Hepatocyte (in vitro differentiated cells): ENCODE measurements at regions not wholly inside any gene's neighbourhood (a gene's known extent, or its start where the extent isn't known, plus 50 kb on each side); places are given as distances from the start of the nearest gene placed in this dataset.

Source experiments
- DNase-seq: peaks from one replicate; pipeline ENCODE4 v3.0.0-alpha.2; 2016; ENCODE audit warnings: low spot score
- H2AFZ ChIP-seq: fragments of 200-600 bp; sonication (generic); 2 replicates; pipeline ENCODE4 v1.6.0; 2016; ENCODE audit warnings: antibody characterized with exemption, mild to moderate bottlenecking
- H3K27ac ChIP-seq: fragments of 200-600 bp; sonication (generic); 2 replicates; pipeline ENCODE4 v1.5.1; 2016; ENCODE audit warnings: mild to moderate bottlenecking
- H3K27me3 ChIP-seq: fragments of 200-600 bp; sonication (generic); 2 replicates; pipeline ENCODE4 v1.6.1; 2016
- H3K36me3 ChIP-seq: fragments of 200-600 bp; sonication (generic); replicated peaks from 2 replicates; pipeline ENCODE4 v1.5.1; 2016; ENCODE audit warnings: low read depth; ENCODE audit not compliant: insufficient read depth
- H3K4me1 ChIP-seq: fragments of 200-600 bp; sonication (generic); 2 replicates; pipeline ENCODE4 v1.5.1; 2016; ENCODE audit warnings: mild to moderate bottlenecking, moderate library complexity; ENCODE audit not compliant: insufficient read depth
- H3K4me2 ChIP-seq: fragments of 200-600 bp; sonication (generic); 2 replicates; pipeline ENCODE4 v1.6.0; 2016
- H3K4me3 ChIP-seq: fragments of 200-600 bp; sonication (generic); 2 replicates; pipeline ENCODE4 v1.5.1; 2016; ENCODE audit warnings: mild to moderate bottlenecking
- H3K79me2 ChIP-seq: fragments of 200-600 bp; sonication (generic); 2 replicates; pipeline ENCODE4 v1.6.0; 2017; ENCODE audit warnings: mild to moderate bottlenecking
- H3K9me2 ChIP-seq: fragments of 200-600 bp; sonication (generic); replicated peaks from 2 replicates; pipeline ENCODE4 v1.6.0; 2017; ENCODE audit warnings: mild to moderate bottlenecking; ENCODE audit not compliant: insufficient read depth
- H3K9me3 ChIP-seq: fragments of 200-600 bp; sonication (generic); 2 replicates; pipeline ENCODE4 v1.5.1; 2016; ENCODE audit warnings: low read depth, mild to moderate bottlenecking
- H4K20me1 ChIP-seq: fragments of 200-600 bp; sonication (generic); 2 replicates; pipeline ENCODE4 v1.6.0; 2016; ENCODE audit warnings: mild to moderate bottlenecking; ENCODE audit not compliant: insufficient read depth, poor library complexity, severe bottlenecking
- CTCF ChIP-seq: fragments of 200-600 bp; sonication (generic); IDR thresholded peaks from 2 replicates; pipeline ENCODE4 v1.5.1; 2016; ENCODE audit warnings: antibody characterized with exemption, mild to moderate bottlenecking; ENCODE audit not compliant: poor library complexity
- EZH2 ChIP-seq: fragments of 200-600 bp; sonication (generic); IDR thresholded peaks from 2 replicates; pipeline ENCODE4 v1.6.1; 2016; ENCODE audit warnings: antibody characterized with exemption, mild to moderate bottlenecking, borderline replicate concordance
- EZH2phosphoT487 ChIP-seq: fragments of 200-600 bp; sonication (generic); IDR thresholded peaks from one replicate; pipeline ENCODE4 v1.6.1; 2018; ENCODE audit warnings: antibody characterized with exemption, mild to moderate bottlenecking, low read depth, moderate library complexity; ENCODE audit not compliant: unreplicated experiment, severe bottlenecking
- WGBS: methylation state at CpG from one replicate; pipeline ENCODE4 v1.1.6; 2016; ENCODE audit warnings: low lambda C conversion rate; ENCODE audit errors: missing lambda C conversion rate; 5-methylcytosine and 5-hydroxymethylcytosine counted together

- no peak overlapping the region for H3K4me3 ChIP-seq
- no peaks in the 10 kb centered on the region for H3K9me2 ChIP-seq
- H3K4me1 ChIP-seq = no peaks in the 10 kb centered on the region
- H3K27me3 ChIP-seq = peaks cover 7% of the 10 kb centered on the region
- DNase-seq = no peak
- TF ChIP-seq EZH2phosphoT487 (no peak), CTCF (no peak), EZH2 (no peak)
- H3K9me3 ChIP-seq = no peaks in the 10 kb centered on the region
- no peaks in the 10 kb centered on the region for H3K79me2 ChIP-seq
- 78% methylated on average over 7 of the region's 7 CpGs for WGBS
- H3K4me2 ChIP-seq = no peak overlapping the region
- no peak overlapping the region for H2AFZ ChIP-seq
- H3K27ac ChIP-seq = no peak overlapping the region
- H3K36me3 ChIP-seq = no peaks in the 10 kb centered on the region
- no peaks in the 10 kb centered on the region for H4K20me1 ChIP-seq
These were observed 201.0 kb downstream of the EMX2 start for GRCh38 chr10:117743509-117743908.

- Histone ChIP-seq H3K4me2 (no peak overlapping the region), H3K36me3 (no peaks in the 10 kb centered on the region), H4K20me1 (no peaks in the 10 kb centered on the region), H3K79me2 (no peaks in the 10 kb centered on the region), H2AFZ (no peak overlapping the region), H3K9me2 (no peaks in the 10 kb centered on the region), H3K27me3 (peaks cover 7% of the 10 kb centered on the region), H3K27ac (no peak overlapping the region), H3K9me3 (no peaks in the 10 kb centered on the region), H3K4me3 (no peak overlapping the region), H3K4me1 (no peaks in the 10 kb centered on the region)
- no peak for DNase-seq
- 86% methylated on average over 2 of the region's 2 CpGs for WGBS
- TF ChIP-seq EZH2phosphoT487 (no peak), CTCF (no peak), EZH2 (no peak)
These were observed 202.8 kb downstream of the EMX2 start for GRCh38 chr10:117745301-117745700.

GRCh38 chr10:117746541-117747448 lies 204.2 kb downstream of the EMX2 start:
- Histone ChIP-seq H2AFZ (no peak overlapping the region), H3K36me3 (no peaks in the 10 kb centered on the region), H3K4me1 (no peaks in the 10 kb centered on the region), H4K20me1 (no peaks in the 10 kb centered on the region), H3K4me3 (no peak overlapping the region), H3K27me3 (peaks cover 7% of the 10 kb centered on the region), H3K9me2 (no peaks in the 10 kb centered on the region), H3K79me2 (no peaks in the 10 kb centered on the region), H3K9me3 (no peaks in the 10 kb centered on the region), H3K27ac (no peak overlapping the region), H3K4me2 (no peak overlapping the region)
- 89% methylated on average over 9 of the region's 9 CpGs for WGBS
- no peak for DNase-seq
- no peak for TF ChIP-seq CTCF
- no peak for TF ChIP-seq EZH2
- TF ChIP-seq EZH2phosphoT487 = no peak
